Esophagus muscularis mucosa (tissue), 4 donors: ENCODE measurements at regions not wholly inside any gene's neighbourhood (a gene's known extent, or its start where the extent isn't known, plus 50 kb on each side); places are given as distances from the start of the nearest gene placed in this dataset.

Experiments used
- DNase-seq: peaks from one replicate; pipeline ENCODE4 v3.0.0-alpha.2; 2017; ENCODE audit errors: extremely low spot score
- H3K27ac ChIP-seq, 4 donors: fragments of 200-600 bp; sonication (generic); replicated peaks in 1 of 4; 1 replicate in 3 of 4; 2 replicates in 1 of 4; pipeline ENCODE4 v1.5.1; 2016 to 2019; ENCODE audit warnings: mild to moderate bottlenecking in 1 of 4
- H3K27me3 ChIP-seq, 4 donors: fragments of 200-600 bp; sonication (generic); one replicate each; pipeline versions ENCODE4 v1.5.1 to v1.6.0; 2016 to 2019
- H3K36me3 ChIP-seq, 4 donors: fragments of 200-600 bp; sonication (generic); one replicate each; pipeline ENCODE4 v1.5.1; 2016 to 2019
- H3K4me1 ChIP-seq, 4 donors: fragments of 200-600 bp; sonication (generic); one replicate each; pipeline ENCODE4 v1.5.1; 2016 to 2019
- H3K4me3 ChIP-seq, 4 donors: fragments of 200-600 bp; sonication (generic); 1 replicate in 2 of 4; 2 replicates in 2 of 4; pipeline ENCODE4 v1.5.1; 2016 to 2019; ENCODE audit warnings: mild to moderate bottlenecking in 4 of 4, moderate library complexity in 1 of 4
- H3K9me3 ChIP-seq, 4 donors: fragments of 200-600 bp; sonication (generic); 1 replicate in 3 of 4; 2 replicates in 1 of 4; pipeline ENCODE4 v1.5.1; 2016 to 2019
- EP300 ChIP-seq: sonication (generic); formaldehyde crosslinking; IDR thresholded peaks from one replicate; pipeline ENCODE4 v1.6.1; 2017; ENCODE audit warnings: antibody characterized with exemption
- POLR2A ChIP-seq: fragments of 450-650 bp; IDR thresholded peaks from one replicate; pipeline ENCODE4 v1.6.1; 2017; ENCODE audit warnings: antibody characterized with exemption, moderate library complexity, mild to moderate bottlenecking, low read depth
- POLR2AphosphoS5 ChIP-seq, 2 donors: sonication (generic); formaldehyde crosslinking; IDR thresholded peaks; one replicate each; pipeline ENCODE4 v1.6.1; 2017; ENCODE audit warnings: antibody characterized with exemption in 2 of 2
- WGBS: methylation state at CpG from one replicate; pipeline ENCODE4 v1.1.5; 2018; 5-methylcytosine and 5-hydroxymethylcytosine counted together
- intact Hi-C: fragments of 100-400 bp; cut with DNase I; formaldehyde crosslinking; loops from one replicate; pipeline ENCODE4 v1.15.1; 2023
- TF ChIP-seq, protein P1 (sequence below), 3 experiments: fragments of 200-600 bp in 2 of 3; fragments of 450-650 bp in 1 of 3; sonication (generic) in 2 of 3; IDR thresholded peaks; one replicate each; pipeline ENCODE4 v1.5.1; 2017 to 2019; ENCODE audit warnings: antibody characterized with exemption in 3 of 3, mild to moderate bottlenecking in 2 of 3, moderate library complexity in 1 of 3

DNA sequence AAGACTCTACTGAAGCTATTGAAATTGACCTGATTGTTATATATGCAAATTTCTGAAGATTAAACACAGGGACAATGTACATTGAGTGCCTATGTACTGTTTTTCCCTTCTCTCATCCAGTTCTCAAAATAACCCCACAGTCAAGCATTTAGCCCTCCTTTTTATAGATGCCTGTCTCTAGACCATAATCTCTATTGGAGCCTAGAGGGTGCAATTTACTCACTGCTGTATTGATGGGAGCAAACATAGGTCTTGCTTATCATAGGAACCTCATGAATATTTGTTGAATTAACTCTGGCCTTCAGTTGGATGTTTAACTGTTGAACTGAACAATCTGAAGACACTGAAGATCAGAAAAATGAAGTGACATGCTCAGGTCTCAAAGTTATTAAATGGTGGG, 183.0 kb downstream of the RFC3 start:
- H3K36me3 ChIP-seq: no peaks in the 10 kb centered on the region
- H3K9me3 ChIP-seq: no peaks in the 10 kb centered on the region
- DNase-seq: no peak
- peaks cover 10 to 15% (median 12%) of the 10 kb centered on the region in 4 donors for H3K4me1 ChIP-seq
- H3K27ac ChIP-seq: no peak overlapping the region
- TF ChIP-seq POLR2AphosphoS5 (IDR thresholded peaks at IDR 0.05) (no peak), POLR2A (no peak), EP300 (no peak)
- TF ChIP-seq, protein P1, sequence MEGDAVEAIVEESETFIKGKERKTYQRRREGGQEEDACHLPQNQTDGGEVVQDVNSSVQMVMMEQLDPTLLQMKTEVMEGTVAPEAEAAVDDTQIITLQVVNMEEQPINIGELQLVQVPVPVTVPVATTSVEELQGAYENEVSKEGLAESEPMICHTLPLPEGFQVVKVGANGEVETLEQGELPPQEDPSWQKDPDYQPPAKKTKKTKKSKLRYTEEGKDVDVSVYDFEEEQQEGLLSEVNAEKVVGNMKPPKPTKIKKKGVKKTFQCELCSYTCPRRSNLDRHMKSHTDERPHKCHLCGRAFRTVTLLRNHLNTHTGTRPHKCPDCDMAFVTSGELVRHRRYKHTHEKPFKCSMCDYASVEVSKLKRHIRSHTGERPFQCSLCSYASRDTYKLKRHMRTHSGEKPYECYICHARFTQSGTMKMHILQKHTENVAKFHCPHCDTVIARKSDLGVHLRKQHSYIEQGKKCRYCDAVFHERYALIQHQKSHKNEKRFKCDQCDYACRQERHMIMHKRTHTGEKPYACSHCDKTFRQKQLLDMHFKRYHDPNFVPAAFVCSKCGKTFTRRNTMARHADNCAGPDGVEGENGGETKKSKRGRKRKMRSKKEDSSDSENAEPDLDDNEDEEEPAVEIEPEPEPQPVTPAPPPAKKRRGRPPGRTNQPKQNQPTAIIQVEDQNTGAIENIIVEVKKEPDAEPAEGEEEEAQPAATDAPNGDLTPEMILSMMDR (IDR thresholded peaks at IDR 0.05): no peak
- H3K4me3 ChIP-seq: no peak overlapping the region
- intact Hi-C loops: no loop called here
- no peaks in the 10 kb centered on the region for H3K27me3 ChIP-seq

DNA sequence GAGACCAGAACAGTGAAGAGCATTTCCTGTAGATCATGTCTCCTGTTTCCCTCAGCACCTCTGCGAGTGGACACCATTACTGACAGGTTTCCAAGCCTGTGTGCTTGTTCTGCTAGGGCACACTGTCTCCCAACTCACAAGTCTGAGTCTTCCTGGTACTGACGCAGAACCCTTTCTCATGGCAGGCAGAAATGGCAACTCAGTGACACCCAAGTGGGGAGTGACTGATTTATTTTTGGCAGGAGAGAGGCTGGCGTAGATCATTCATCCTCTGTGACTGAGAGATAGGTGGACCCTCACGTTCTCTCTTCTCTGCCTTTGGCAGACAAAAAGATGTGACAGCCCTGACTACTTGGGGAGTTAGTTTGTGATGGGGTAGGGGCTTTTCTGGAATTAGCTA, 183.4 kb downstream of the RFC3 start:
- H3K27me3 ChIP-seq: no peaks in the 10 kb centered on the region
- no peak overlapping the region for H3K4me3 ChIP-seq
- H3K4me1 ChIP-seq: peaks cover 10 to 15% (median 12%) of the 10 kb centered on the region in 4 donors
- no peak for DNase-seq
- WGBS: 94% methylated on average over 4 of the region's 4 CpGs
- H3K9me3 ChIP-seq: no peaks in the 10 kb centered on the region
- no peaks in the 10 kb centered on the region for H3K36me3 ChIP-seq
- intact Hi-C loops: no loop called here
- H3K27ac ChIP-seq: no peak overlapping the region
- TF ChIP-seq, protein P1 (IDR thresholded peaks at IDR 0.05): no peak
- TF ChIP-seq POLR2A: no peak
- TF ChIP-seq EP300: no peak
- TF ChIP-seq POLR2AphosphoS5 (IDR thresholded peaks at IDR 0.05): no peak

GRCh38 chr13:34002141-34002540, 184.2 kb downstream of the RFC3 start:
- 55% methylated on average over 1 of the region's 1 CpG for WGBS
- intact Hi-C loops: no loop called here

GRCh38 chr13:34002924-34003323, 185.0 kb downstream of the RFC3 start:
- Histone ChIP-seq H3K27ac (no peak overlapping the region), H3K36me3 (no peaks in the 10 kb centered on the region), H3K27me3 (no peaks in the 10 kb centered on the region), H3K9me3 (no peaks in the 10 kb centered on the region), H3K4me1 (peaks cover 10 to 15% (median 12%) of the 10 kb centered on the region in 4 donors), H3K4me3 (no peak overlapping the region)
- DNase-seq: no peak
- intact Hi-C loops: no loop called here
- 96% methylated on average over 4 of the region's 4 CpGs for WGBS
- TF ChIP-seq POLR2A (no peak), POLR2AphosphoS5 (IDR thresholded peaks at IDR 0.05) (no peak), EP300 (no peak)
- TF ChIP-seq, protein P1 (IDR thresholded peaks at IDR 0.05): no peak

More at GRCh38 chr13:34002141-34002540, 184.2 kb downstream of the RFC3 start:
- Histone ChIP-seq H3K36me3 (no peaks in the 10 kb centered on the region), H3K27ac (no peak overlapping the region), H3K27me3 (no peaks in the 10 kb centered on the region), H3K4me3 (no peak overlapping the region), H3K4me1 (peaks cover 10 to 15% (median 12%) of the 10 kb centered on the region in 4 donors), H3K9me3 (no peaks in the 10 kb centered on the region)
- TF ChIP-seq EP300 (no peak), POLR2AphosphoS5 (IDR thresholded peaks at IDR 0.05) (no peak), POLR2A (no peak)
- TF ChIP-seq, protein P1 (IDR thresholded peaks at IDR 0.05): no peak
- no peak for DNase-seq

DNA sequence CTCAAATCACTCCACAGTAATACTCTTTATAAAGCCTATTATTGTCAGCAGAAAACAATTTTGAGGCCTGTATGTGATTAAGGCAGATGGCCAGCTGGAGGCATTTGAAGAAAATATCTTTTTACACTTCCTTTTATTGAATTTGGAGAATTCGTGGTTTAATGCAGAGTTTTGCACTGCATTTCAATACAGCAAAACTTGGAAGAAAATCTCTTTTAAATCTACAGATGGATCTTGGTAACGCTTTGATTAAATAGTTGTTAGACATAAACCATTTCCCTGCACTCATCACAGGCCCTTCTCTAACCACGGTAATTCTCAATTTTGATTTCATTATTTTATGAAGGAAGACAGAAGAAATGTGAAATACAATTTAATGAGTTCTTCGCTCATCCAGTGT, 185.7 kb downstream of the RFC3 start:
- H3K9me3 ChIP-seq: no peaks in the 10 kb centered on the region
- intact Hi-C loops: no loop called here
- WGBS: 41% methylated on average over 4 of the region's 4 CpGs
- TF ChIP-seq POLR2AphosphoS5 (IDR thresholded peaks at IDR 0.05) (no peak), EP300 (no peak), POLR2A (no peak)
- TF ChIP-seq, protein P1 (IDR thresholded peaks at IDR 0.05): no peak
- H3K27me3 ChIP-seq: no peaks in the 10 kb centered on the region
- peaks cover 10 to 15% (median 12%) of the 10 kb centered on the region in 4 donors for H3K4me1 ChIP-seq
- H3K4me3 ChIP-seq: no peak overlapping the region
- no peak for DNase-seq
- no peaks in the 10 kb centered on the region for H3K36me3 ChIP-seq
- no peak overlapping the region for H3K27ac ChIP-seq
